ENCODE measurements at regions not wholly inside any gene's neighbourhood (a gene's known extent, or its start where the extent isn't known, plus 50 kb on each side); places are given as distances from the start of the nearest gene placed in this dataset.

- DNase-seq = no peak
- 0 out of 2 replicates have a peak, but pooled peaks cover 4% of the 10 kb centered on the region for H3K9me3 ChIP-seq (ENCODE audit: insufficient read depth, low read depth)
- POLR2A ChIA-PET (ENCODE audit: unreplicated experiment) = no interaction called here
- H3K4me2 ChIP-seq = no peak overlapping the region
- H3K4me1 ChIP-seq (replicated peaks; ENCODE audit: insufficient read depth) = peaks cover 24% of the 10 kb centered on the region
- no peaks in the 10 kb centered on the region for H4K20me1 ChIP-seq (ENCODE audit: insufficient read depth)
- intact Hi-C loops (cut with micrococcal nuclease; ENCODE audit: unreplicated experiment) = no loop called here
- H3K27me3 ChIP-seq (ENCODE audit: insufficient read depth, low read depth) = no peaks in the 10 kb centered on the region
- no peak overlapping the region for H3K4me3 ChIP-seq
- no peak overlapping the region for H3K27ac ChIP-seq
- H3K36me3 ChIP-seq (ENCODE audit: low read depth) = no peaks in the 10 kb centered on the region
- TF ChIP-seq CTCF (conservative IDR thresholded peaks at IDR 0.05) (no peak), EZH2 (IDR thresholded peaks at IDR 0.05; ENCODE audit: low read depth) (no peak)
- CTCF ChIA-PET = no interaction called here
- no peak overlapping the region for H2AFZ ChIP-seq
- no peaks in the 10 kb centered on the region for H3K9me2 ChIP-seq (ENCODE audit: insufficient read depth)
- no TSS peak for BruUV-seq (replicated peaks)
- H3F3A ChIP-seq (ENCODE audit: insufficient read depth, low read depth) = no peaks in the 10 kb centered on the region
- H3K79me2 ChIP-seq (ENCODE audit: low read depth) = no peaks in the 10 kb centered on the region
These were observed 96.4 kb upstream of the AMOTL1 start for GRCh38 chr11:94671553-94672366.

- Histone ChIP-seq H3K9me2 (ENCODE audit: insufficient read depth) (no peaks in the 10 kb centered on the region), H4K20me1 (ENCODE audit: insufficient read depth) (no peaks in the 10 kb centered on the region), H3K4me1 (replicated peaks; ENCODE audit: insufficient read depth) (peaks cover 32% of the 10 kb centered on the region), H3K9me3 (ENCODE audit: insufficient read depth, low read depth) (0 out of 2 replicates have a peak, but pooled peaks cover 4% of the 10 kb centered on the region), H3K36me3 (ENCODE audit: low read depth) (no peaks in the 10 kb centered on the region), H3K27me3 (ENCODE audit: insufficient read depth, low read depth) (no peaks in the 10 kb centered on the region), H2AFZ (no peak overlapping the region), H3K27ac (no peak overlapping the region), H3K4me3 (no peak overlapping the region), H3K4me2 (no peak overlapping the region), H3K79me2 (ENCODE audit: low read depth) (no peaks in the 10 kb centered on the region), H3F3A (ENCODE audit: insufficient read depth, low read depth) (peaks cover 1% of the 10 kb centered on the region; the same call in 1 of the 2 replicates)
- ChIA-PET CTCF (no interaction called here), POLR2A (ENCODE audit: unreplicated experiment) (no interaction called here)
- TF ChIP-seq CTCF (conservative IDR thresholded peaks at IDR 0.05) (no peak), EZH2 (IDR thresholded peaks at IDR 0.05; ENCODE audit: low read depth) (no peak)
- intact Hi-C loops (cut with micrococcal nuclease; ENCODE audit: unreplicated experiment) = no loop called here
- DNase-seq = no peak
- BruUV-seq (replicated peaks) = no TSS peak
These were observed 95.5 kb upstream of the AMOTL1 start for GRCh38 chr11:94672636-94673035.

- peaks cover 9% of the 10 kb centered on the region; the same call in 1 of the 2 replicates for H3F3A ChIP-seq (ENCODE audit: insufficient read depth, low read depth)
- peaks cover 36% of the 10 kb centered on the region for H3K4me1 ChIP-seq (replicated peaks; ENCODE audit: insufficient read depth)
- no peaks in the 10 kb centered on the region for H3K9me2 ChIP-seq (ENCODE audit: insufficient read depth)
- H2AFZ ChIP-seq = no peak overlapping the region
- intact Hi-C loops (cut with micrococcal nuclease; ENCODE audit: unreplicated experiment) = no loop called here
- POLR2A ChIA-PET (ENCODE audit: unreplicated experiment) = interaction anchor here (0.6 kb wide), 1 partner anchor 10 kb away, joined by 8 read pairs; no protein-coding TSS in a partner anchor
- no TSS peak for BruUV-seq (replicated peaks)
- no peaks in the 10 kb centered on the region for H3K79me2 ChIP-seq (ENCODE audit: low read depth)
- 0 out of 2 replicates have a peak, but pooled peaks cover 4% of the 10 kb centered on the region for H3K9me3 ChIP-seq (ENCODE audit: insufficient read depth, low read depth)
- DNase-seq = no peak
- no peak overlapping the region for H3K27ac ChIP-seq
- no peak overlapping the region for H3K4me2 ChIP-seq
- H4K20me1 ChIP-seq (ENCODE audit: insufficient read depth) = no peaks in the 10 kb centered on the region
- CTCF ChIA-PET = interaction anchor here (0.5 kb wide), 1 partner anchor 229 kb away, joined by 3 read pairs; no protein-coding TSS in a partner anchor
- TF ChIP-seq EZH2 (IDR thresholded peaks at IDR 0.05; ENCODE audit: low read depth) = no peak
- H3K36me3 ChIP-seq (ENCODE audit: low read depth) = no peaks in the 10 kb centered on the region
- no peaks in the 10 kb centered on the region for H3K27me3 ChIP-seq (ENCODE audit: insufficient read depth, low read depth)
- no peak overlapping the region for H3K4me3 ChIP-seq
These were observed 94.8 kb upstream of the AMOTL1 start for GRCh38 chr11:94673386-94673785.
